ENCODE measurements at regions not wholly inside any gene's neighbourhood (a gene's known extent, or its start where the extent isn't known, plus 50 kb on each side); places are given as distances from the start of the nearest gene placed in this dataset.
A peak's percentile ranks its signal among the peaks of the same experiment; 100 is the strongest.

GRCh38 chr11:80626721-80627120 is 1185.9 kb upstream of the TENM4 start:
- no peak for DNase-seq

DNA sequence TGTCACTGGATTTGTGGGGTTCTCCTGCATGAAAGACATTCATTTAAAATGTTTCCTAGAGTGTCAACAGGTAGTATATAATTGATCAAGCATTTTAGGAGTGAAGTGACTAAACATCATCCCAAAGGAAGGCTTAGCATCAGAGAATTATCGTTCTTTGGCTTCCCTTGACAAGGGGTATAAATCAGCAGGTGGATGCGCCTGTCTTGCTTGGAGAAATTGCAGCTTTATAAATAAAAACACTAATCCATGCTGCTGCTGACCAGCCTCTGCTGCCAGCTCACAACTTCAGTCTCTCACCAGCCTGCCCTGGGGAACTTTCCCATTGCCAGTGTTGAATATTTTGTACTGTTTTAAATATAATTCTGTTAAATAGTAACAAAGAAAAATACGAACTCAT is 1184.7 kb upstream of the TENM4 start:
- DNase-seq, result no peak

DNA sequence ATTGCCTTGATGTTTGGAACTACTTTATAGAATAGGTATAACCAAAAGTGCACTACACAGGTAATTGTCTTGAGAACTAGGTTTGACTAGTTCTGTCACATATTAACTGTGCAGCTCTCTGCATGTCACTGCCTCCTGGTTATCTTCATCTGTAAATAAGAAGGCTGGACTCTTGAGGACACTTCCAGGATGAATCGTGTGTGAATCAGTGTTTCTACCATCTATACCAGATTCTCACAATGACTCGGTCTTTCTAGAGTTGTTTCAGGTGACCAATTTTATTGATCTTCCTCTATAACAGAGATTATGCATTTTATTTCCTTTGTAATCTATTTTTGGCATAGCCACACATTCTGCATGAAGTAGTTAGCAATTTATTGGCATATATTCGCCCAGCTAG is 1181.0 kb upstream of the TENM4 start:
- DNase-seq, result no peak

GRCh38 chr11:80620867-80621266 is 1180.0 kb upstream of the TENM4 start:
- no peak for DNase-seq

- DNase-seq, result no peak
Measured at GRCh38 chr11:80617156-80617555, 1176.3 kb upstream of the TENM4 start.

- DNase-seq, result no peak
Measured at GRCh38 chr11:80616070-80616800, 1175.4 kb upstream of the TENM4 start.

DNA sequence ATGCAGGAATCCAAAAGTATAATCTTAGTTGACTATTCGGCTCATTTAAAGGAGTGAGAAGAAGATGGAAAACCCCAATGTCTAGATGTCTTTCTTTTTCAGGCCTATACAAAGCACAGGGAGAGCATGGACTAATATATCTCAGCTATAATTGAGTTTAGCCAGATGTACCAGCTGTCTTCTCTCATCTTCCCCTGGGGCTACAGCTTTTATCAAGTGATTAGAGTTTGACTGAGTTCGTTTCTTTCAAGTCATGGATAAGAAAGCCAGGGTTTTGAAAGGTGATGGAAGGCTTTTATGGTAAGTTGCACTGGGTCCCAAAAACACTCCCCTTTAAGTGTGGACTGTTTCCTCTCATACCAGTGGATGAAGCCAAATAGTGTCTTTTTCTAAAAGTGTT is 1172.8 kb upstream of the TENM4 start:
- no peak for DNase-seq

DNA sequence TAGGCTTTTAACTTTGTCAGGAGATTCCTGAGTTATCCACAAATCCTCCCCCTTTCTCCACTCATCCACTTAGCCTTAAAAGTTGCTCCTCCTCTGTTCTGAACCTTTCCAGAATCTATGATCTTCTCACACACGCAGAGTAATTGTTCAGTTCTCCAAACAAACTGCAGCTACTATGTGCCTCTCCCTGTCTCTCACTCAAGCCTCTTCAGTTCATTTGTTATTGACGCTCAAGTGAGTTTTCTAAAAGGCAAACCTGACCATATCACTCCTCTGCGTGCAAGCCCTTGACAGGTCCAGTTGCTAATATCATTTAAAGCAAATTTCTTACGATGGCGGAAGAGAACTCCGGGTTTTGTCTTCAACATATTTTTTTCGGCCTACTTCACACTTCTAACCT is 1169.7 kb upstream of the TENM4 start:
- DNase-seq, result no peak

- no peak for DNase-seq
Measured at GRCh38 chr11:80603472-80603871, 1162.6 kb upstream of the TENM4 start.

GRCh38 chr11:80598905-80599304 is 1158.1 kb upstream of the TENM4 start:
- no peak for DNase-seq

DNA sequence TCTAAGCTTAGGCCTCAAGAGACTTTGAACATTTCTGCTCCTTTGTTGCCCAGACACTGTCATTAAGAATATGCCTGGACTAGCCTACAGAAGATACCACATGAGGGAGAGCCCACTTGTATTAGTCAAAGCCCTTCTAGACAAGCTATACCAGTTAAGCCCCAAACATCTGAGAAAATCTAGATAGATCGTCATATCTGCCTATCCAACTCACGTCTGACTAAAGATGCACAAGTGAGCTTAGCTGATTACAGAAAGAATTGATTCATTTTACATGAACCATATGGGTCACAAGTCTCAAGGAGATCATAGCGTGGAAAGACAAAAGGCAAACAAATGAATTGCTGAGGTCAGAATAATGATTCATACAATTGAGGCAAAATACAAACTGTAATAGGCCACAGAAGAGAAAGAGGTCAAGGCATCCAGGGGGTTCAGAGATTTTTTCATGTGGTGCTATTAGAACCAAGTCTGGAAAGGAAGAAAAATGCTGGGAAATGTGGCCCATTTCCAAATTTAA is 1155.5 kb upstream of the TENM4 start:
- no peak for DNase-seq

DNA sequence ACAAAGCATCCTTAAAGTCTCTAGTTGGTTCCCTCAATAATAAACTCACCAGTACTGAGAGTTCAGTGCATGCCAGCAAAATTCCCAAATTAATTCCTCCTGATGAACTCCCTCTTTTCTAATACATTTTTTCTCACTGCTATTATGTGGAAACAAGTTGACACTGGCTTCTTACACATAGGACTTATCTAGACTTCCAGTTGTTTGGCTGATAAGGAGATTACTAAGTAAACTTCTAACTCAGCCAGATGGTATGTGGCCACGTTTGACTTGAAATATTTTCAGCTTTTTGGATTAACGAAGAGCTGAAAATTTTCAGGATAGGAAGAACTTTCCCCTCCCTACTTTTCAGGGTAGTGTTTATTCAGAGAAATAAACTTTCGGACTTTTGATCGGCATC is 1154.2 kb upstream of the TENM4 start:
- DNase-seq, result no peak

DNA sequence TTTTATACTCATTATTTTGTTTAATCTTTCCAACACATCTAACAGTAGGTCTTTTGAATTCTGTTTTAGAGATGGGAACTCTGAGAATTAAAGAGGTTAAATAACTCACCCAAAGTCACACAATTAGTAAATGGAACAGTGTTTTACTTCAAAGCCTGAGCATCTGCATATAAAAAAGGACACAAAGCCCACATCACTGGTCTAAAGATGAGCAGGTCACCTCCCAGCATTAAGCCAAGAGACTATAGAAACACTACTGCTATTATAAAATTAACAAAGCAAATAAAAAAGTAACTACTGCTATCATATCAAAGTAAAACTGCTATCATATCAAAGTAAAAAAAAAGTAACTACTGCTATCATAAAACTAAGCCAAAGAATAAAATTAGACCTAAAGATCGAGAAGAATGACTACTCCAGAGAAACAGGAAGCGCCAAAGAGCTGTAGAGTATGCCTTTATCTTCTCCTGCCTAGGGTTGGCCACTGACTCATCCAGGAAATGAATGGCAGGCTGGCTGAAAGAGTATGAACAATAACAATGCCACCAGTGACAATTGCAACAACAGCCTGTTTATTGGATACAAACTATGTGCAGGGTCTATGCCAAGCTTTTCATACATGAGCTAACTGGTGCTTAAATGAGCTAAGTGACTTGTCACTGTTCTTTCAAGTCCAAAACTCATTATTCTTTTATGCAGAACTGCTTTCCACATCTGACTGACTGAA is 1153.0 kb upstream of the TENM4 start:
- DNase-seq, result no peak

DNA sequence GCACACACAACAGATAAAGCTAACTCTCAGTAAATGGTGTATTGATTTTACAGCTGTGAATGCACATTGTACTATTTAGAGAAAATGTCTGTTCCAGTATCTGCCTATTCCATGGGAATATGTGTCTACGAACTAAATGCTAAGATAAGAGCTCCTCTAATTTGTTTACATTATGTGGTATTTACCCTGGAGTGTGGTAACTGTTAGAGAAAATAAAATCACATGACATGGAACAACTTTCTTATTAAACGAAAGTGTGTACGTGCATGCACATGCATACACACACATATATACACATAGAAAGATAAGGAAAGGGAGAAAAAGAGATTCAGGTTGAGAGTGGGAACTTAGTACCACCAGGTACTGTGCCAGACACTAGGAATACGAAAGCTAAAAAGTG is 1151.7 kb upstream of the TENM4 start:
- no peak for DNase-seq

GRCh38 chr11:80587906-80588305 is 1147.1 kb upstream of the TENM4 start:
- DNase-seq, result no peak

DNA sequence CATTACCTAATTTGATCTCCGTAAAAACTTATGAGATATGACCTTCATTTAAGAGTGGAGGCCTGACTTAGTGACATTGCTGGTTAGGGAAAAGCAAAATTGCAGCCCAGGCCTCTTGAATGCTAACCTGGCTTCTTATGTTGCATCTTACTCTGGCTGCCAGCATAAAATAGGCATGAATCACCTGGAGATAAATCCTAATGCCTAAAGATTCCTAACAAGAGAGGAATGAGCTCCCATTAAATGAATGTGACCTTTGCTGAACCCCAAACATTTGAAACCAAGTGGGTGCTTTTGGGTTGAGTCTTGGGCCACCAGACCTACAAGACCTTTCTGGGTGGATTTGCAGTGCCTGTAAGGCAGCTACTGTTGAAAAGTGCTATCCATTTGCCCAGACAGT is 1145.6 kb upstream of the TENM4 start:
- DNase-seq, result no peak

DNA sequence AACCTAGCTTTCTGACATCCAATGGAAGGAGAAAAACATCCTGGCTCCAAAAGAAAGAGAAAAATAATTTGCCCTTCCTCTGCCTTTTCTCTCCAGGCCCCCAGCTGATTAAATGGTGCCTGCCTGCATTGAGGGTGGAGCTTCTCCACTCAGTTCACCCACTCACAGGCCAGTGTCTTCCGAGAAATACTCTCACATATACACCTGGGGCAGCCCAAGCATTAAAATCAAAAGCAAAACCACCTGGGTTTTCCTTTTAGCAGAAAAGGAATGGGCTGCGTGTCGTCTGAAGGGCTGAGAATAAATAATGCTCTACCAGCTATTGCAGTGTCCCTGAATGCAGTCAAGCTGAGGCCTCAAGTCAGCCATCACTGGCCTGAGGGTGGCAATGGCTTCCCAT is 1143.8 kb upstream of the TENM4 start:
- DNase-seq, result no peak

GRCh38 chr11:80569832-80570231 is 1129.0 kb upstream of the TENM4 start:
- no peak for DNase-seq

DNA sequence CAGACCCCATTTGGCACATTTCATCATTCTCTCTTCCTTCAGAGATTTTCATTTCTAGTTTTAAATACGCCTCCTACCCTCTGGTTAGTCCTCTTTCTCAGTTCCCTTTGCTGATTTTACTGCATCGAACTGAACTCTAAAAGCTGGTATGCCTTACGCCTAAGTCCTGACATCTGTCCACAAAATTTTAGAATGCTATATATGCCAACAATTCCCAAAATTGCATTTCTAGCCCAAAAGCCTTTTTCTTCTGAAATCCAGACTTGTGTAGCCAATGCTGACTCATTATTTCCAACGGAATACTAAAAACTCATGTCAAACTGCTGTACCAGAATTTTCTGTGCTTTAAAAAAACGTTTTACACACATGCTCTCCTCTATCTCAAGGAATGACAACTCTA is 1124.4 kb upstream of the TENM4 start:
- DNase-seq, result no peak

- DNase-seq, result no peak
Measured at GRCh38 chr11:80562523-80563125, 1121.8 kb upstream of the TENM4 start.

GRCh38 chr11:80559942-80560341 is 1119.1 kb upstream of the TENM4 start:
- DNase-seq, result no peak

- no peak for DNase-seq
Measured at GRCh38 chr11:80553565-80553964, 1112.7 kb upstream of the TENM4 start.

GRCh38 chr11:80542704-80543103 is 1101.9 kb upstream of the TENM4 start:
- DNase-seq, result no peak

DNA sequence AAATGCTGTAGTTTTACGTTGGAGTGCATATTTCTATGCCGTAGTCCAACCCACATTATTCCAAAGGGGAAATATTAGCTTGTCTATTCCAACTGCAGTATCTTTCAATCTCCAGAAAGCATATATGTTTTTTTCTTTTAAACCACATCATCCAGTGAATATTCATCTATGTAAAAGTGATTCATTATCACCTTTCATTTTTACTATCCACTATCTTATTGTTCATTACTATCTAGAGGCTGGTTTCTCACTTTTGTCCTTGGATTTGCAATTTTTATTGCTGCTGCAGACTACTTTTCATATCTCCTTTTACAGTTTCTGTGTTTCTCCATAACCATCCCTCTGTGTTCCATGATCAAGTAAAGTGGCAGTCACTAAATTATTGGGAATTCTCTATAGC is 1097.2 kb upstream of the TENM4 start:
- DNase-seq, result peak; percentile 26

Measured in NCI-H526 treated with DMSO at 0.1 percent for 48 hours (cell line).